HL-60 (cell line): ENCODE measurements at regions not wholly inside any gene's neighbourhood (a gene's known extent, or its start where the extent isn't known, plus 50 kb on each side); places are given as distances from the start of the nearest gene placed in this dataset.

Experiments used
- DNase-seq, 2 experiments: peaks; one replicate each; pipeline ENCODE4 v3.0.0-alpha.2; 2010 to 2020; ENCODE audit warnings: low read depth in 1 of 2, low spot score in 1 of 2
- H3K27ac ChIP-seq: fragments of 250-450 bp; sonication (Bioruptor Pico); replicated peaks from 2 replicates; pipeline ENCODE4 v1.5.1; 2020; ENCODE audit warnings: mild to moderate bottlenecking, moderate library complexity
- H3K27me3 ChIP-seq: fragments of 250-450 bp; sonication (Bioruptor Pico); 2 replicates; pipeline ENCODE4 v1.5.1; 2021; ENCODE audit warnings: mild to moderate bottlenecking, moderate library complexity; ENCODE audit not compliant: insufficient read depth, poor library complexity, severe bottlenecking
- H3K4me3 ChIP-seq: replicated peaks from 2 replicates; pipeline ENCODE4 v1.5.1; 2011; ENCODE audit warnings: mild to moderate bottlenecking, control low read depth, low read length; ENCODE audit not compliant: insufficient read depth
- GABPA ChIP-seq: IDR thresholded peaks from 2 replicates; pipeline ENCODE4 v1.6.1; 2012; ENCODE audit warnings: low read depth
- POLR2AphosphoS5 ChIP-seq: IDR thresholded peaks from 2 replicates; pipeline ENCODE4 v1.6.1; 2012; ENCODE audit warnings: low read depth
- SPI1 ChIP-seq: IDR thresholded peaks from 2 replicates; pipeline ENCODE4 v1.6.1; 2012; ENCODE audit warnings: low read depth, mild to moderate bottlenecking, borderline replicate concordance
- TF ChIP-seq, protein P1 (sequence below): IDR thresholded peaks from 2 replicates; pipeline ENCODE4 v1.6.1; 2012; ENCODE audit warnings: low read depth; ENCODE audit not compliant: insufficient replicate concordance
- TF ChIP-seq, protein P2 (sequence below): IDR thresholded peaks from one replicate; pipeline ENCODE4 v1.5.1; 2011; ENCODE audit warnings: low read length, control low read depth, inconsistent platforms; ENCODE audit not compliant: insufficient read depth

DNA sequence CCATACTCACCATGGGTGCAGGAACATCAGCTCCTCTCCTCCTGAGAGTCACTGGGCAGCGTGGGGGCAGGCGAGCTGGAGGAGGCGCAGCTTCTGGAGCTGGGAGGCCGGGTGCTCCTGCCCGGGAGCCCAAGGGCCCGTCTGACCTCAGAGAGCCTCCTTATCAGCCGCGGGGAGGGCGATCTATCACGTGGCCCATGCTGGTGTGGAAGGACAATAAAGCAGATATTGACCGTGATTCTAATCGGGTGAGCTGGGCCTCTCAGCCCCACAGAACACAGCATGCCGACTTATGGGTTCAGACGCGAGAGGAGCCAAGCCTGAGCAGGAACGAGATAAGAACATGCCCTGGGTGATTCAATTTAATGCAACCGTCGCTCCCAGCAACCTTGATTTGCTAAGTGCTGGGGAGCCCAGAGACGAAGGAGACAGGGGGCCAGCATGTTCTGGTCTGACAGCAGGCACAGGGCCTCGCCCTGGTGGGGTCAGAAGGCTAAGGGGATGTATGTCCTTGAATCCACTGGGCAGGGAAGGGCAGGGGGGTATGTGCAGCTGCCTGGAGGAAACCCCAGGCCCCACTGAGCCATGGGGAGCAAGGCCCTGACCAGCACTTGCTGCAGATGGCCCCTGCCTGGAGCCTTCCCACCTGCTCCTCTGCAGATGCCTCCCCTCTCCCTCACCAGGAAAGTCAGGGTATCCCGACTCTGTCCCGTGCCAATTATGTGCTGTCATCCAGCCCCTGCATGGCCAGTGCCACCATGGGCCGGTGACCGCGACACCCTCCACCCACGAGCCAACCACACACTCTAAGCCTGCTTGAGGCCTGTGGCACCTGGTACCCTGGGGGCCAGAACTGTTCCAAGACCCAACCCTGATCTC is 95.3 kb upstream of the RET start:
- Histone ChIP-seq H3K4me3 (no peak overlapping the region), H3K27ac (no peak overlapping the region), H3K27me3 (no peaks in the 10 kb centered on the region)
- no peak for DNase-seq
- TF ChIP-seq GABPA = no peak
- TF ChIP-seq, protein P1, sequence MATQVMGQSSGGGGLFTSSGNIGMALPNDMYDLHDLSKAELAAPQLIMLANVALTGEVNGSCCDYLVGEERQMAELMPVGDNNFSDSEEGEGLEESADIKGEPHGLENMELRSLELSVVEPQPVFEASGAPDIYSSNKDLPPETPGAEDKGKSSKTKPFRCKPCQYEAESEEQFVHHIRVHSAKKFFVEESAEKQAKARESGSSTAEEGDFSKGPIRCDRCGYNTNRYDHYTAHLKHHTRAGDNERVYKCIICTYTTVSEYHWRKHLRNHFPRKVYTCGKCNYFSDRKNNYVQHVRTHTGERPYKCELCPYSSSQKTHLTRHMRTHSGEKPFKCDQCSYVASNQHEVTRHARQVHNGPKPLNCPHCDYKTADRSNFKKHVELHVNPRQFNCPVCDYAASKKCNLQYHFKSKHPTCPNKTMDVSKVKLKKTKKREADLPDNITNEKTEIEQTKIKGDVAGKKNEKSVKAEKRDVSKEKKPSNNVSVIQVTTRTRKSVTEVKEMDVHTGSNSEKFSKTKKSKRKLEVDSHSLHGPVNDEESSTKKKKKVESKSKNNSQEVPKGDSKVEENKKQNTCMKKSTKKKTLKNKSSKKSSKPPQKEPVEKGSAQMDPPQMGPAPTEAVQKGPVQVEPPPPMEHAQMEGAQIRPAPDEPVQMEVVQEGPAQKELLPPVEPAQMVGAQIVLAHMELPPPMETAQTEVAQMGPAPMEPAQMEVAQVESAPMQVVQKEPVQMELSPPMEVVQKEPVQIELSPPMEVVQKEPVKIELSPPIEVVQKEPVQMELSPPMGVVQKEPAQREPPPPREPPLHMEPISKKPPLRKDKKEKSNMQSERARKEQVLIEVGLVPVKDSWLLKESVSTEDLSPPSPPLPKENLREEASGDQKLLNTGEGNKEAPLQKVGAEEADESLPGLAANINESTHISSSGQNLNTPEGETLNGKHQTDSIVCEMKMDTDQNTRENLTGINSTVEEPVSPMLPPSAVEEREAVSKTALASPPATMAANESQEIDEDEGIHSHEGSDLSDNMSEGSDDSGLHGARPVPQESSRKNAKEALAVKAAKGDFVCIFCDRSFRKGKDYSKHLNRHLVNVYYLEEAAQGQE = no peak

DNA sequence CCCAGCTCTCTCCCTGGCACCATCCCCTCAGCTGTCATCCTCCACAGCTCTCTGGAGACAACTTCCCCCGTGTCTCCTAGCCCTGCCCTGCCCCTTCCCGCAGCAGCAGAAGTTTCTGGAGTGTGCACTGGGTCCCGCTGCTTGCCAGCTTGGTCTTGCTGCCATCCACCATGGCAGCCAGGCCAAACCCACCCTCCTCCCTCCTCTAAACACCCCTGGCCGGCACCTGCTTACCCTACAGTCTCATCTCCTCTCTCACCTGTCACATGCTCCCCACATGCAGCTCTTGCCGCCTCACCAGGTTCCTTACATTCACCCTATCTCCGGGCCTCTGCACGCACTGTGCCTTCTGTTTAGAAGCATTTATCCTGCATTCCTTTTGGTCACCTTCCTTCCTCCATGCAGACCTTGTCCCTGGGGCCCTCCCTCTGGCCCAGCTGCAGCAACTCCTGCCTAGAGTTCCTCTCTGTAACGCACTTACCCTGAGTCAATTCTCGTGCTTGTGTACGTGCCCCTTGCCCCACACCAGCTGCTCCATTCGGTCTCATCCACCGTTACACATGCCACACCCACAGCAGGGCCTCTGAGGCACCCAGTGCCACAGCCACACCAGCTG is 93.9 kb upstream of the RET start:
- peak in 1 of 2 experiments; percentile 75 for DNase-seq
- TF ChIP-seq, protein P2, sequence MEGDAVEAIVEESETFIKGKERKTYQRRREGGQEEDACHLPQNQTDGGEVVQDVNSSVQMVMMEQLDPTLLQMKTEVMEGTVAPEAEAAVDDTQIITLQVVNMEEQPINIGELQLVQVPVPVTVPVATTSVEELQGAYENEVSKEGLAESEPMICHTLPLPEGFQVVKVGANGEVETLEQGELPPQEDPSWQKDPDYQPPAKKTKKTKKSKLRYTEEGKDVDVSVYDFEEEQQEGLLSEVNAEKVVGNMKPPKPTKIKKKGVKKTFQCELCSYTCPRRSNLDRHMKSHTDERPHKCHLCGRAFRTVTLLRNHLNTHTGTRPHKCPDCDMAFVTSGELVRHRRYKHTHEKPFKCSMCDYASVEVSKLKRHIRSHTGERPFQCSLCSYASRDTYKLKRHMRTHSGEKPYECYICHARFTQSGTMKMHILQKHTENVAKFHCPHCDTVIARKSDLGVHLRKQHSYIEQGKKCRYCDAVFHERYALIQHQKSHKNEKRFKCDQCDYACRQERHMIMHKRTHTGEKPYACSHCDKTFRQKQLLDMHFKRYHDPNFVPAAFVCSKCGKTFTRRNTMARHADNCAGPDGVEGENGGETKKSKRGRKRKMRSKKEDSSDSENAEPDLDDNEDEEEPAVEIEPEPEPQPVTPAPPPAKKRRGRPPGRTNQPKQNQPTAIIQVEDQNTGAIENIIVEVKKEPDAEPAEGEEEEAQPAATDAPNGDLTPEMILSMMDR = no peak
- TF ChIP-seq GABPA = no peak
- TF ChIP-seq SPI1 = peak; percentile 40; the same call in 1 of the 2 replicates
- TF ChIP-seq, protein P1 = no peak
- peak; percentile 74; the same call in 1 of the 2 replicates for TF ChIP-seq POLR2AphosphoS5
- Histone ChIP-seq H3K27me3 (no peaks in the 10 kb centered on the region), H3K27ac (peak overlapping the region; percentile 33), H3K4me3 (no peak overlapping the region)

DNA sequence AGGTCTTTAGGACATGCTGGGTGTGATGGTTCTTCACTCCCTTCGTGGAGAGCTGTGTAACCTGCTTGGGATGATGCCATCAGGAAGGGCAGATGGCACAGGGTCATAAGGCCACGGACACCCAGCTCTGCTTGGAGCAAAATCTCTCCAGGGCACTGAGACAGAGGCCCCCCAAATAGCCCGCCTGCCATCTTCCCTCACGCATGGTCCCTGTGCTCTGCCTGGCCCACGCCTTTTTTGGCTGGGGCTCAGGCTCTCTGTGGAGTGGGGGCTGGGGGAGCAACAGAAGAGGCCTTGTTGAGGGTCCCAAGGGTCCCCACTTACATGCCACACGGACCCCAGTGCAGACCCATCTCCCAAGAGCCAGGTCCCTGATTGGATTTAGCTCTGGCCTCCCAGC is 93.3 kb upstream of the RET start:
- TF ChIP-seq GABPA (no peak), SPI1 (no peak), POLR2AphosphoS5 (no peak)
- TF ChIP-seq, protein P1 = no peak
- TF ChIP-seq, protein P2 = no peak
- no peaks in the 10 kb centered on the region for H3K27me3 ChIP-seq
- H3K27ac ChIP-seq = no peak overlapping the region
- H3K4me3 ChIP-seq = no peak overlapping the region
- DNase-seq = no peak
